ENCODE measurements at regions not wholly inside any gene's neighbourhood (a gene's known extent, or its start where the extent isn't known, plus 50 kb on each side); places are given as distances from the start of the nearest gene placed in this dataset.

DNA sequence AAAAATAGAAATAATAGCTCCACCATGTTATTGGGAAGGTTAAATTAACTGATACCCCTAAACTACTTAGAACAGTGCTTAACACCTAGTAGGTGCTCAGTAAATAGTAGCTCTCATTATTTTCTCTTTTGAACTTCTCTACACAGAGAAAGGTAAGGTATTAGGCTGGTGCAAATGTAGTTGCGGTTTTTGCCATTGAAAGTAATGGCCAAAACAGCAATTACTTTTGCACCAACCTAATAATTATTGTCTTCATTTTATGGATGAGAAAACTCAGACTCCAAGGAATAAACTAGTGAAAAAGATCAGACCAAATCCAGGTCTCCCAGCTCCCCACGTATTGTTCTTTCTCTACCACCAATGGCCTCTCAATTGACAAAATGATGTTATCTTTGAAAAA, 157.2 kb upstream of the TMPO start:
- H3K4me3 ChIP-seq (ENCODE audit: low read length), result no peak overlapping the region
- TF ChIP-seq, protein P1, sequence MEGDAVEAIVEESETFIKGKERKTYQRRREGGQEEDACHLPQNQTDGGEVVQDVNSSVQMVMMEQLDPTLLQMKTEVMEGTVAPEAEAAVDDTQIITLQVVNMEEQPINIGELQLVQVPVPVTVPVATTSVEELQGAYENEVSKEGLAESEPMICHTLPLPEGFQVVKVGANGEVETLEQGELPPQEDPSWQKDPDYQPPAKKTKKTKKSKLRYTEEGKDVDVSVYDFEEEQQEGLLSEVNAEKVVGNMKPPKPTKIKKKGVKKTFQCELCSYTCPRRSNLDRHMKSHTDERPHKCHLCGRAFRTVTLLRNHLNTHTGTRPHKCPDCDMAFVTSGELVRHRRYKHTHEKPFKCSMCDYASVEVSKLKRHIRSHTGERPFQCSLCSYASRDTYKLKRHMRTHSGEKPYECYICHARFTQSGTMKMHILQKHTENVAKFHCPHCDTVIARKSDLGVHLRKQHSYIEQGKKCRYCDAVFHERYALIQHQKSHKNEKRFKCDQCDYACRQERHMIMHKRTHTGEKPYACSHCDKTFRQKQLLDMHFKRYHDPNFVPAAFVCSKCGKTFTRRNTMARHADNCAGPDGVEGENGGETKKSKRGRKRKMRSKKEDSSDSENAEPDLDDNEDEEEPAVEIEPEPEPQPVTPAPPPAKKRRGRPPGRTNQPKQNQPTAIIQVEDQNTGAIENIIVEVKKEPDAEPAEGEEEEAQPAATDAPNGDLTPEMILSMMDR (IDR thresholded peaks at IDR 0.05; ENCODE audit: insufficient read depth, low read depth, low read length, missing control alignments), result no peak
- DNase-seq (ENCODE audit: low read depth), result no peak

DNA sequence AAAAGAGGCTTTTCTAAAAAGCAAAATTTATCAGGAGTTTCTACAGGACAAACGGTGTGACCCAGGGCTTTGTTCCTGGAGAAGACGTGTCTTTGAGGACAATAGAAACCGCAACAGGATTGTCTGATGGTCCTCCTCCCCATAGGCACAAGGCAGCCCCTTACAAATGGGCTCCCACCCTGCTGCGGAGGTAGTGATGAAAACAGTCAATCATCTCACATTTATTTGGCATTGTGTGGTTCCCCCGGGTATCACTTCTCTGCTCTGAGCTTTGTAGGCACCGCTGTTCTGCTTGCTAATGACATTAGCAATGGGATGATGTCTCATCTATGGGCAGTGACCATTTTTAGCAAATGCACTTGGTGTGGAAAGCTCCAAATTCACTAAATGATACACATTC, 155.5 kb upstream of the TMPO start:
- TF ChIP-seq, protein P1 (IDR thresholded peaks at IDR 0.05; ENCODE audit: insufficient read depth, low read depth, low read length, missing control alignments), result no peak
- no peak for DNase-seq (ENCODE audit: low read depth)
- no peak overlapping the region for H3K4me3 ChIP-seq (ENCODE audit: low read length)

GRCh38 chr12:98360401-98360800, 155.0 kb upstream of the TMPO start:
- DNase-seq (ENCODE audit: low read depth), result no peak
- TF ChIP-seq, protein P1 (IDR thresholded peaks at IDR 0.05; ENCODE audit: insufficient read depth, low read depth, low read length, missing control alignments), result no peak

GRCh38 chr12:98369581-98369980, 145.8 kb upstream of the TMPO start:
- H3K4me3 ChIP-seq (ENCODE audit: low read length), result no peak overlapping the region
- TF ChIP-seq, protein P1 (IDR thresholded peaks at IDR 0.05; ENCODE audit: insufficient read depth, low read depth, low read length, missing control alignments), result no peak
- DNase-seq (ENCODE audit: low read depth), result peak; percentile 56

More at GRCh38 chr12:98360401-98360800, 155.0 kb upstream of the TMPO start:
- no peak overlapping the region for H3K4me3 ChIP-seq (ENCODE audit: low read length)

DNA sequence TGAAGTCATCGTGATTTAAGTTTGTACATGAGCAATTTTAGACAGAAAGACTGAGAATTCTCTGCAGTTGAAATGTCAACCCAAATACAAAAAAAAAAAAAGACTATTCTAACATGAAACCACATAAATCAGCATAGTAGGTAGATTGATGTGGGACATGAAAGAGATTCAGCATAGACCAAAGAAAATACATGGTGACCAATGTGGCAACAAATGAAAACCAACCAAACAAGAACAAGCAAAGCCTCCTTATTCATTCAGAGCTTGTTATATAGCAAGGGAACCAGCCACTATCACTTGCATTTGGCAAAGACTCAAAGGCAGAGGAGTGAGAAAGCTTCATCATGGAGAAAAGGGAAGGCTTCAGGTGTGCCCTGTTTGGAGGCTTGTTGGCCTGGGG, 144.4 kb upstream of the TMPO start:
- TF ChIP-seq, protein P1 (IDR thresholded peaks at IDR 0.05; ENCODE audit: insufficient read depth, low read depth, low read length, missing control alignments), result no peak
- H3K4me3 ChIP-seq (ENCODE audit: low read length), result no peak overlapping the region
- DNase-seq (ENCODE audit: low read depth), result no peak

DNA sequence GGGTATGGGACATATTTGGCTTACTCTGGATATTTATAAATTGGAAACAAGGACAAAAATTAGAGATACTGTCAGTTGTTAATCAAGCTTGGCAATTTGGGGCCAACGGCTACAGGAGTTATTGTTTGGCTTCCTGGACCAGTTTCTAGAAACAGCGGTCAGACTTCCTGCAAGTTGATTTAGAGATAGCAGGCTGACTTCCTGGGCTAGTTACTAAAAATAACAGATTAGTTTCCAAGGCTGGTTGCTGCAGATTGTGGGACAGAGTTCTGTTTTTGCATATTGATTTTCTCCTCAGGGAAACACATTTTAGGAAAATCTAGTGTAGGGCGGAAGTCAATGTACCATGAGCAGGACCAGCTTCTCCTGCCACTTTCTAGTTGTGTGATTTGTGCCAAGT, 144.0 kb upstream of the TMPO start:
- TF ChIP-seq, protein P1 (IDR thresholded peaks at IDR 0.05; ENCODE audit: insufficient read depth, low read depth, low read length, missing control alignments), result no peak
- no peak overlapping the region for H3K4me3 ChIP-seq (ENCODE audit: low read length)
- no peak for DNase-seq (ENCODE audit: low read depth)

DNA sequence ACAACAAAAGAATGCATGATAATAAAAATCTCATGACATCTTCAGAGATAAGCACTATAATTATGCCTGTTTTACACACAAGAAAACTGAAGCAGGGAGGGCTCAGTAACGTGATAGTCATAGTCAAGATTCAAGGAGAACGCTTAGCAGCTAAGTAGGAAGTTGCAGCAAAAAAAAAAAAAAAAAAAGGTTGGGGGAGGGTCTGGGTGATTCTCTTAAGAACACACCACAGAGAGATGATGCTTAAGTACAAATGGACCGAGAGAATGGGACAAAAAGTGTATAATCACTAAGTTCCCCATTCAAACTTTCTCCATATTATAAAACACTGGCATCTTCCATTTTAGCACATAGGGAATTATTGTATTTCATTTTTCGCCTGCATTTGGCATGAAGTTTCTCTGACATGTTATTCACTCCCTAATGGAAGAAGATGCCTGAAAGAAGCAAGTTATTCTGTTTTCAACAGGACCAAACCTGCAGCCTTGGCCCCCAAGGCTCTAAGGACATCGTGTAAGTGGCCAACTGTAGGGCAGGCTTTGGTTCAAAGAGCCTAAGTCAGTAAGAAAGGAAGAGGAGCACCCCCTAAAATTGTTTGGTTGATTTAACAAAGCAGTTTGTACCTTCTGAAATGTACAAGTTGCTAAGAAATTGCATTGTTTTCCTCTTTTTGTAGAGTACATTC, 142.9 kb upstream of the TMPO start:
- DNase-seq (ENCODE audit: low read depth), result no peak
- no peak overlapping the region for H3K4me3 ChIP-seq (ENCODE audit: low read length)
- TF ChIP-seq, protein P1 (IDR thresholded peaks at IDR 0.05; ENCODE audit: insufficient read depth, low read depth, low read length, missing control alignments), result no peak
